Occipital lobe (tissue), 1 donor: ENCODE measurements at regions not wholly inside any gene's neighbourhood (a gene's known extent, or its start where the extent isn't known, plus 50 kb on each side); places are given as distances from the start of the nearest gene placed in this dataset.

Source experiments
- DNase-seq: peaks from one replicate; lab custom pipeline; 2025; lab: John Stamatoyannopoulos, UW

GRCh38 chr16:79717333-79718137 lies 117.0 kb upstream of the MAF start:
- DNase-seq, result no peak

DNA sequence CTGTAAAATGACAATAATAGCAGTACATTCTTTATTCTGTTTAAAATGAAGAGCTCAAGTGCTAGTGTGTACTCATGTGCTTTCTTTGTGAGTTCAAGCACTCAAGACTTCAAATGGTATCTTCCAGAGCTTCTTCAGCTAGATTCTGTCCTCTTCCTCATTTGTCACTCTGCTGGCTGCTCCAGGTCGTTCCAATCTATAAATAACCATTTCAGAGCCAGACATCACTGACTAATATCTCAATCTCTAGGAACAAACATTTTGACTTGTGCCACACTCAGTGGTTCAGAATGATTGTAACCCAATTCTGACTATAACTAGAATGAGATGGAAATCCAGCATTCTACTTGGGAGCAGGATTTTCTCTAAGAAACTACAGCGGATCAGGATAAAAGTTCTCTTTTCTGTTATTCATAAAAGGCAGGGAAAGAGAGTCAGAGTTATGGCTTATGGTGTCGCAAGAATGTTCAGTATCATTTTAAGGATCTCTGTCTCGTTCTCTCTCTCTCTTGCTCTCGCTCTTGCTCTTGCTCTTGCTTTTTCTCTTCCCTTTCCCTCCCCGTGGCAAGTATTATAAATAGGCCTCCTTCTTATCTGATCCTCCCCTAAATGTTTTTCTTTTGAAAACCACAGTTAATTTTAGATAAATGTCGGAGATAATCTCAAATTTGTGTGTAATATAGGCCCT lies 116.3 kb upstream of the MAF start:
- no peak for DNase-seq

GRCh38 chr16:79715061-79715460 lies 114.5 kb upstream of the MAF start:
- DNase-seq, result no peak

GRCh38 chr16:79714440-79714839 lies 113.9 kb upstream of the MAF start:
- no peak for DNase-seq

GRCh38 chr16:79713609-79714309 lies 113.2 kb upstream of the MAF start:
- DNase-seq, result no peak

DNA sequence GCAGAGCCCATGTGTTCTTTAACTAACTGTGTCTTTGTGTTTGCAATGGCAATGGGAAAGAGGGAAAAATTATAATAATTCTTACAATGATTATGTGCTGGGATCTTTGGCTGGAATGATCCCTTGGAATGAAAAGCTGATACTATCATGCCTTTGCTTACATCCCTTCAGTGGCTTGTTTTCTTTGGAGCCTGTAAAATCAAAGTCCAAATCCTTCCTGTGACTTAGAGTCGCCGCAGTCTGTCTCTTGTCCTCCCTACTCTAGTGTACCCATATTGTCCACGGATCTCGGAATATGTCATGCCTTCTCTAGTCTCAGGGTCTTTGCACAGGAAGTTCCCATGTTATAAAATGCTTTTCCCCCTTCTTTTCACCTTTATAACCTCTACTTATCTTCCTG lies 111.7 kb upstream of the MAF start:
- no peak for DNase-seq

- DNase-seq, result no peak
These were observed 107.3 kb upstream of the MAF start for GRCh38 chr16:79707876-79708275.

DNA sequence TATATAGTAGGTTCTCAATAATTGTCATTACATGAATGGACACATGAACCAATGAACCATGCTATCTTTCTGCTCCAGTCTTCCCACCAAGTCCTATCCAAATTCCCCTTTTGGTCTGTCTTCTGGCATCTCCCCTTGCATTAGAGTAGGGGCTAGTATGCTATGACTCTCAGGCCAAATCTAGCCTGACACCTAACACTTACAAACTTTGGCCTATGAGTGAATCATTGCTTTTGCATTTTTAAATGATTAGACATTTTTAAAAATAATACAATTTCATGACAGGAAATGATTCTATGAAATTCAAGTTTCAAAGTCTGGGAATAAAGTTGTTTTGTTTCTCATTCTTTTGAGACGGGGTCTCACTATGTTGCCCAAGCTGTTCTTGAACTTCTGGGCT lies 102.5 kb upstream of the MAF start:
- no peak for DNase-seq

DNA sequence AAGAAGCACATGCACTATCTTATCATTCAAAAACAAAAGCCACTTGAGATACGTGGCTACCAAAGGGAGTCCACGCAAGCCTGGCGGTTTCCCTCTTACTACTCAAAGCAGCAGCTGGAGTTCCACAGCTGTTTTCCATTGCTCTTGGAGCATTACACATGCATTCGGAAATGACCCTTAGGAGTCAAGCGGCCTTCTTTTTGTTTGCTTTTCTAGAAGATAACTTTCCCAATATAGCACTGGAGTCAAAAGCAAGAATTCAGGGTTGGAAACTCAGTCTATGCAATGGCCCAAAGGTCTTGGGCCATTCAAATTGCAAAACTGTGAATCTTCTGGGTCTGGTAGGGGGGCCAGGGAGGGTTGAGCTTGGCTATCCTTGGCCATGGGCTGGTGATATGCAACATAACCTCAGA lies 97.8 kb upstream of the MAF start:
- DNase-seq, result no peak

GRCh38 chr16:79697562-79698112 lies 97.1 kb upstream of the MAF start:
- no peak for DNase-seq

GRCh38 chr16:79691007-79691406 lies 90.5 kb upstream of the MAF start:
- DNase-seq, result no peak

GRCh38 chr16:79690159-79690558 lies 89.6 kb upstream of the MAF start:
- no peak for DNase-seq

DNA sequence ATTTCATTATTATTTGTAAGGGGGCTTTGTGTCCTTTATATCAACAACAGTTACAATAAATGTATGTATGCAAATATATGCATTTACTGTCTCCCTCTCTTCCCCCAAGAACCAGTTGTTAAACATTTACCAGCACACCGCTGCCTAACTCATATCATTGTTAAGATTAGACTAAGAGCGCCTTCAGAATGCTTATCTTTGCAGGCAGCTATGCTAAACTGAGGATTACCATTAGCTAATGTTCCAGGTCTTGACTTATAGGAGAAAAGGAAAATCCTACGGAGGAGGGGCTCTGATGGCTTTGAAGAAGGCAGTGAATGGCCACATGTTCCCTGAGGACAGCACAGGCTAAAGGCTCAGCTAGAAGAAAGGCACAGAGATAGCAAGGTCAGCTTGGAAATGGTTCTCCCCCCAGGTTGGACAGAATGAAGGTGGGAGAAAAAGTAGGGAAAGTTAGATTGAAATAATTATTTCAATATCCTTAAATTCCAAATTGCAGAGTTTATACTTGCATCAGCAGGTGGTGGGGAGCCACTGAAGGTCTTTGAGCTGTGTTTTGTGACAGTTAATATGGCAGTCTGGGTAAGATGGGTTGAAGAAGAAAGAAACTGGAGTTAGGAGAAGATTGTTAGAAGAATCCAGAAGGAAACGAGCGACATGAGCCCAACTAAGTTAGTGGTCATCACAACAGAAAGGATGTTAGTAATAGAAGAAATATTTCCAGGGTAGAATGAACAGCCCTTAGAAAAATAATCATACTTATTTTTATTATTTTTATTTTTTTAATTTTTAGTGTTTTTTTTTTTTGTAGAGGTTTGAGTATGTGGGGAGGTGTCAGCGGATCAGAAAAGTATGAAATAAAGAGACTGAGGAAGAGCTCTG lies 87.0 kb upstream of the MAF start:
- DNase-seq, result no peak

- DNase-seq, result no peak
These were observed 85.3 kb upstream of the MAF start for GRCh38 chr16:79685871-79686270.

GRCh38 chr16:79679334-79679733 lies 78.8 kb upstream of the MAF start:
- no peak for DNase-seq

DNA sequence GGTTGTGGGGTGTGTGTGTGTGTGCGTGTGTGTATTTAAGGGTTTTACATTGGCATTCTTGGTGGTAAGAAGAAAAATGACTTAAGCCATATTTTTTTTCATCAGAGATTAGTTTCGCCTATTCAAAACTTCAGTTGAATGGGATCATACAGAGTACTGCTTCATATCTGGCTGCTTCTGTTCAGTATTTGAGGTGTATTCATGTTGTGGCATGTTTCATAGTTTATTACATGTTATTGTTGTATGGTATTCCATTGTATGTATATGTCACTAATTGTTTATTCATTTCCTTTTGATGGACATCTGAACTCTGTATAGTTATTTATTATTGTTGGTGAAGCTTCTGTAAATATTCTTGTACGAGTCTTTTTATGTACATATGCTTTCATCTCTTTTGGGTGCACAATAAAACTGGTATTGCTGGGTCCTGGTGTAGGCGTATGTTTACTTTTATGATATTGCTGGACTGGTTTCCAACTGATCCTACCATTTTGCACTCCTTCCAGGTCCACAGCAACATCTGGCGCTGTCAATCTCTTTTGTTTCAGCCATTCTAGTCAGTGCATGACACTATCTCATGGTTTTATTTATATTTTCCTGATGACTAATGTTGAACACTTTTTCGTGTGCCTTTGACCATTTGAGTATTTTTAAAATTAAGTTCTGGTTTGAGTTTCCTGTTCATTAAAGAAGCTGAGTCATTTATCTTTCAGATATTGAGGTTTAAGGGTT lies 77.4 kb upstream of the MAF start:
- DNase-seq, result no peak

- DNase-seq, result no peak
These were observed 73.1 kb upstream of the MAF start for GRCh38 chr16:79673635-79674034.

GRCh38 chr16:79672524-79672923 lies 72.0 kb upstream of the MAF start:
- no peak for DNase-seq

- no peak for DNase-seq
These were observed 68.0 kb upstream of the MAF start for GRCh38 chr16:79668502-79668901.

DNA sequence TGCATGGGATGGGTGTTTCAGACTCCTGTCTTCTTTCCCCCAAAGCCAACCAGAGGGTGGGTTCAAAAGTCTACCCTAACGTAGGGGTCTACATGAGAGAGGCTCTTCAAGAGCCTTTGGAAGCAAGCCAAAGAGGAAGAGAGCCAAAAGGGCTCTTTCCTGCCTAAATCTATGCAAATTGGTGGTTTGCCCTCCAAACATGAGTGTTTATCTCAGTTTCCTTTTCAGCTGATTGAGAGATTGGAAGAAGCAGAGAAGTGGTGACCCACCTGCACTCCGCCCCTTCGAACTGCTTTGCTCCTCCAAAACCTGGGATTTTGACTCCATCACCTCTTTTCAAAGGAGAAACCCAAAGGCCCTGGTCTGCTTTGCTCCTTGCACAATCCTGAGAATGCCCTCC lies 65.4 kb upstream of the MAF start:
- DNase-seq, result no peak

DNA sequence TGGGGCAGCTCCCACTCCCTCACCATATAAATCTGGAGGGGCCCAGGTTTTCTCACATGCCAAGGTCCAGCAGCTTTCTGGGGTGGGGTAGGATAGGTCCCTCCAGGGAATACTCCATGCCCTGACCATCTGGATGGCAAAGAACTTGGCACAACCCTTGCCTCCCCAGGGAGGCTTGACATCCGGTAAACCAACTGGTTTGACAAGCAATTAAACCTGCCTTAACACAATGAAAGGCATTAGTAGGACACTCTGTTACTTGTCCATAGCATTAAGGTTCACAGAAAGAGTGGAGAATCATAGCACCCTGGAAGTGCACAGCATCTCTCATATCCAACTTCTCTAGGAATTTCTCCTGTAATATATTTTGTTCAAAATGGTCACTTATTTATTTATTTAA lies 63.9 kb upstream of the MAF start:
- DNase-seq, result no peak
